ENCODE measurements at regions not wholly inside any gene's neighbourhood (a gene's known extent, or its start where the extent isn't known, plus 50 kb on each side); places are given as distances from the start of the nearest gene placed in this dataset.

GRCh38 chr11:87438416-87438815 lies 400.7 kb downstream of the TMEM135 start:
- in situ Hi-C loops (cut with MboI; ENCODE audit: low sequenced_read_pairs) = no loop called here

- in situ Hi-C loops (cut with MboI; ENCODE audit: low sequenced_read_pairs) = no loop called here
These were observed 400.1 kb downstream of the TMEM135 start for GRCh38 chr11:87437844-87438223.

- in situ Hi-C loops (cut with MboI; ENCODE audit: low sequenced_read_pairs) = no loop called here
These were observed 399.6 kb downstream of the TMEM135 start for GRCh38 chr11:87437133-87437843.

GRCh38 chr11:87432022-87432421 lies 394.3 kb downstream of the TMEM135 start:
- in situ Hi-C loops (cut with MboI; ENCODE audit: low sequenced_read_pairs) = no loop called here

- in situ Hi-C loops (cut with MboI; ENCODE audit: low sequenced_read_pairs) = no loop called here
These were observed 393.7 kb downstream of the TMEM135 start for GRCh38 chr11:87431392-87431791.

- in situ Hi-C loops (cut with MboI; ENCODE audit: low sequenced_read_pairs) = no loop called here
These were observed 393.1 kb downstream of the TMEM135 start for GRCh38 chr11:87430821-87431220.

- in situ Hi-C loops (cut with MboI; ENCODE audit: low sequenced_read_pairs) = no loop called here
These were observed 392.3 kb downstream of the TMEM135 start for GRCh38 chr11:87429996-87430395.

- in situ Hi-C loops (cut with MboI; ENCODE audit: low sequenced_read_pairs) = no loop called here
These were observed 390.5 kb downstream of the TMEM135 start for GRCh38 chr11:87428266-87428665.

- in situ Hi-C loops (cut with MboI; ENCODE audit: low sequenced_read_pairs) = no loop called here
These were observed 388.2 kb downstream of the TMEM135 start for GRCh38 chr11:87425943-87426342.

GRCh38 chr11:87425391-87425790 lies 387.7 kb downstream of the TMEM135 start:
- in situ Hi-C loops (cut with MboI; ENCODE audit: low sequenced_read_pairs) = no loop called here

- in situ Hi-C loops (cut with MboI; ENCODE audit: low sequenced_read_pairs) = loop anchor here (5.0 kb wide), 1 partner anchor 71 kb away; no protein-coding TSS in a partner anchor
These were observed 385.4 kb downstream of the TMEM135 start for GRCh38 chr11:87423161-87423560.

GRCh38 chr11:87422566-87422965 lies 384.8 kb downstream of the TMEM135 start:
- in situ Hi-C loops (cut with MboI; ENCODE audit: low sequenced_read_pairs) = loop anchor here (5.0 kb wide), 1 partner anchor 70 kb away; no protein-coding TSS in a partner anchor

GRCh38 chr11:87421422-87421821 lies 383.7 kb downstream of the TMEM135 start:
- in situ Hi-C loops (cut with MboI; ENCODE audit: low sequenced_read_pairs) = loop anchor here (5.0 kb wide), 1 partner anchor 69 kb away; no protein-coding TSS in a partner anchor

- in situ Hi-C loops (cut with MboI; ENCODE audit: low sequenced_read_pairs) = no loop called here
These were observed 380.2 kb downstream of the TMEM135 start for GRCh38 chr11:87417951-87418350.

GRCh38 chr11:87405843-87406242 lies 368.1 kb downstream of the TMEM135 start:
- in situ Hi-C loops (cut with MboI; ENCODE audit: low sequenced_read_pairs) = no loop called here

- in situ Hi-C loops (cut with MboI; ENCODE audit: low sequenced_read_pairs) = no loop called here
These were observed 367.6 kb downstream of the TMEM135 start for GRCh38 chr11:87405356-87405755.

GRCh38 chr11:87401653-87402052 lies 363.9 kb downstream of the TMEM135 start:
- in situ Hi-C loops (cut with MboI; ENCODE audit: low sequenced_read_pairs) = no loop called here

GRCh38 chr11:87399341-87399740 lies 361.6 kb downstream of the TMEM135 start:
- in situ Hi-C loops (cut with MboI; ENCODE audit: low sequenced_read_pairs) = no loop called here

- in situ Hi-C loops (cut with MboI; ENCODE audit: low sequenced_read_pairs) = no loop called here
These were observed 361.2 kb downstream of the TMEM135 start for GRCh38 chr11:87398931-87399330.

GRCh38 chr11:87397011-87397865 lies 359.5 kb downstream of the TMEM135 start:
- in situ Hi-C loops (cut with MboI; ENCODE audit: low sequenced_read_pairs) = no loop called here

GRCh38 chr11:87394924-87395323 lies 357.2 kb downstream of the TMEM135 start:
- in situ Hi-C loops (cut with MboI; ENCODE audit: low sequenced_read_pairs) = no loop called here

- in situ Hi-C loops (cut with MboI; ENCODE audit: low sequenced_read_pairs) = no loop called here
These were observed 354.9 kb downstream of the TMEM135 start for GRCh38 chr11:87392665-87393064.

All from HL-60/S4 treated with retinoic acid at 250 ng/mL for 4 days and 3 days (cell line).